IPS-18c (cell line): ENCODE measurements at regions not wholly inside any gene's neighbourhood (a gene's known extent, or its start where the extent isn't known, plus 50 kb on each side); places are given as distances from the start of the nearest gene placed in this dataset.

ENCODE experiments used
- H3K4me3 ChIP-seq: 2 replicates; pipeline ENCODE4 v1.7.0; 2013; ENCODE audit warnings: low read depth, mild to moderate bottlenecking, low read length, moderate library complexity; ENCODE audit not compliant: insufficient read depth
- H3K9me3 ChIP-seq: one replicate; pipeline ENCODE4 v1.6.1; 2013; ENCODE audit warnings: mild to moderate bottlenecking, low read length, moderate library complexity; ENCODE audit not compliant: control insufficient read depth, insufficient read depth

DNA sequence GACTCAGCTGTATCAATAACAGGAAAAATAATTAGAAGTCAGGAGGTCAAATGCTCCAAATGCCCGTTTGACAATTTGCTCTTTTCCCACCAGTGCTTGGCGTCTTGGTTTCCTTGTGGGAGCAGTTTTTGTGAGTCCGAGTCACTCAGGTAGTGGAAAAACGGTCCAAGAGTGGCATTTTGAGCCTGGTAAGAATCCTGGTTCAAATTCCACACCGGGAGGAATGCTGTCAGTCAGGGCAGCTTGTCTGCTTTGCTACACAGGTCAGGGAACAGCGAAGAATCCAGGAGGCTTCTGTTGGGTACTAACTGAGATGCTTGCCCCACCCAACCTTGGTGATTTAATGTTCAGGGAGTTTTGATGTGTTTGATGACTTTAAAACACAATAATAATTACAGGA is 209.5 kb downstream of the HERPUD2 start:
- Histone ChIP-seq H3K4me3 (no peak overlapping the region), H3K9me3 (no peaks in the 10 kb centered on the region)

DNA sequence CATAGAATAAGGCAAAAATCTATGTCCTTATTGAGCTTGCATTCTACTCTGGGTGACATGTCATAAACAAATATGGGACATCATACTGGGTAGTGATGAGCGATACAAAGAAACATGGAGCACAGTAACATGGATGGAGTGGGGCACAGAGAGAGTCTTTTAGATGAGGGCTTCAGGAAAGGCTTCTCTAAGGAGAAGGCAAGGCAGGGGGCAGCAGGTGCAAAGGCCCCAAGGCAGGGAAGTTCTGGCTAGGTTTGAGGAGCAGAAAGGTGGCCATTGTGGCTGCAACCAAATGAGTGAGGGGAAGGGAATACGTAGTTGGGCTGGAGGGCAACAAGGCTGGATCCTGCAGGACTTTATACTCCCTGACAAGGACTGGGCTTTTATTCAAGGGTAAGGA is 211.4 kb downstream of the HERPUD2 start:
- Histone ChIP-seq H3K4me3 (no peak overlapping the region), H3K9me3 (no peaks in the 10 kb centered on the region)

DNA sequence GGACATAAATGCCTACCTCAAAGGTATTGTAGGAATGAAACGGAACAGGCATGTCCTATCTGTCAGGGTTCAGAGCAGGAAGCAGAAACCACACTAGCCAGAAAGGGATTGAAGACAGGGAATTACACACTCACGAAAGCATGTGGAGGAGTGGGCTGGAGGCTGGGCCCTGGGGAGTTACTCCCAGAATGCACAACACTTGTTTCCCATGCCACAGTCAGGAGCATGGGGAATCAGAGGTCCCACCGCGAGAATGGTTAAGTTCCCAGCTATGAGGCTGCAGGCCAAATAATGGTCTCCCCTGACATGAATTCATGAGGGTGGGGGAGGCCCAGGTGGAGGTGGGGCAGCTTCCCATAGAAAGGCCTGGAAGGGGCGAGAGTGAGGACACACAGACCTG is 212.7 kb downstream of the HERPUD2 start:
- no peaks in the 10 kb centered on the region for H3K9me3 ChIP-seq
- no peak overlapping the region for H3K4me3 ChIP-seq

DNA sequence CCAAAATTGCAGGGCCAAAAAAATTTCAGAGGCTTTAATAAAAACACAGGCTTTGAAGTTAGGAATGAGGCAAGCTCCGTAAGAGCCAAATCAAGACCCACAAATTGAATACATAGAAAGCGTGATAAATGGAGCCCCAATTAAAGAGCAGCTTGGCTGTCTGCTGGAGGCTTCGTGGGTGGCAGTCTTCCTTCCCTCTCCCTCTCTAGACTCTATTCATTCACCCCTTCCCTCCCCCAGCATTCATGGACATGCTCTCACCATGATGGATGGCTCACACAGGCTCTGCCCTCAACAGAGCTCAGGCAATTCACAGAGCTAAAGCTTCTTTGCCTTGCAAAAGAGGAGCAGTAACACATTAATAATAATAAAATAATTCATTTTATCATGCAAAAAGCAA is 214.1 kb downstream of the HERPUD2 start:
- no peaks in the 10 kb centered on the region for H3K9me3 ChIP-seq
- H3K4me3 ChIP-seq, result no peak overlapping the region

DNA sequence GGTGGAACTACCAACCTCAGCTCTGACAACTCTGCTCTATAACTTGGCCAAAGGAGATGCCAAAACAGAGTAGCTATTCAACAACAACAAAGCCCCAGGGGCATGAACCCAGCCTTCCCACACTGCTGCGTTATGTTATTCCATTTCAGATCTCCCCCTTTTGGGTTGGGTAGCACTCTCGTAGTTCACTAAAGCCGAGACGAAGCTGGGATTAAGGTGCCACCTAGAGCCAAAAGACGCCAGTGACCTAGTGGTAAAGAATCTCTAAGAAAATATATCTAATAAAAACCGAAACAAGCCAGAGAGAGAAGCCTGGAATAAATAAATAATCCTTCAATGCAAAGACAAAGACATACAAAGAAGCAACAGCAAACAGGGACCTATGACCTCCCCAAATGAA is 217.3 kb downstream of the HERPUD2 start:
- Histone ChIP-seq H3K9me3 (no peaks in the 10 kb centered on the region), H3K4me3 (no peak overlapping the region)

DNA sequence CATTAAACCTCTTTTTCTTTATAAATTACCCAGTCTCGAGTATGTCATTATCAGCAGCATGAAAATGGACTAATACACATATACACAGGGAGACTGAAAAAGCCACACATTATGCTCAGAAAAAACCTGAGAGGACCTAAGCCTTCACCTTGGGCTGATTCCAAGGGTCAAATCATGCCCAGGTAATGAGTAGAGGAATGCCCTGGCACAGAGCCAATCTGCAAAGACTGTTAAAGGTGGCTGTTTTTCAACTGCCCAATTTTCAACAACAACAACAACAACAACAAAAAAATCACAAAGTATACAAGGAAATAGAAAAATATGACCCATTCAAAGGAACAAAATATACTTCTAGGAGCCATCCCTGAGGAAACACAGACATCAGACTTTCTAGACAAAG is 220.2 kb upstream of the TBX20 start:
- Histone ChIP-seq H3K4me3 (no peak overlapping the region), H3K9me3 (no peaks in the 10 kb centered on the region)

DNA sequence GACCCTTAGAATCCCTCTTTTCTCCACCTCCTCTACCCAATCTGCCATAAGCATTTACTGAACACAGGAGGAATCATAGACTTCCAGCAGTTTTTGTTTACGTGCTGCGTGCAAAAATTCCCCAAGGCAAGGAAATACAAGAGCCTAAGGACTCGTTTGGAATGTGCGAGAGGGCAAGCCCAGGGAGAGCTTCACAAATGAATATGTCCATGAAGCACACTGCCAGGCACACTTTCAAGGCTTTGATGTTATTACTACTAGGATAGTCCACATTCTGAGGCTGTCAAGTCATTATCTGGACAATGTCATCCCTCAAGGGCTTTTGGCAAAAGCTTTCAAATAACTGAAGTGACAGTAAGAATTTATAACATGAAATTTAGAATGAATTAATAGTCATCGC is 214.7 kb upstream of the TBX20 start:
- no peak overlapping the region for H3K4me3 ChIP-seq
- H3K9me3 ChIP-seq, result no peaks in the 10 kb centered on the region

DNA sequence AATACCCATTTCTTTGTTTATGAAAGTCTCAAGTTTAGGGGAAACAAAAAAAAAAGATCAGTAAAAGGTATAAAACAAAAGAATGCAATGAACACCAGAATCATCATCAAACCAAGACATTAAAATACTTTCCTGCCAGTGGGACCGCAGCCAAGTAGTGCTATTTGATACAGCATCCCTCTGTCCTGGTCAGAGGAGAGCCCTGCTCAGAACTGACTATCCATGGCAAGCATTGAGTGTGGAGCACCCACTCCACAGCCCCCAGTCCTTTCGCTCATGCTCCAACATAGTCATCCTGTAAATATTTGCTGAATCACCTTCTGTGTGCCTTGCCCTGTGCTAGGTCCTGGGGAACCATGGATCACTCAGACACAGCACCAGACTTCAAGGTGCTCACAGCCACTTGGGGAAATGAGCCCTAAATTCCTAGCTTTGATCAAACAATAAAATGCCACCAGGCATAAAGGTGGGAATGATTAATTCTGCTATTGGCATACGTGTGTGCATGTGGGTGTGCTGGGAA is 213.6 kb upstream of the TBX20 start:
- Histone ChIP-seq H3K4me3 (no peak overlapping the region), H3K9me3 (no peaks in the 10 kb centered on the region)

DNA sequence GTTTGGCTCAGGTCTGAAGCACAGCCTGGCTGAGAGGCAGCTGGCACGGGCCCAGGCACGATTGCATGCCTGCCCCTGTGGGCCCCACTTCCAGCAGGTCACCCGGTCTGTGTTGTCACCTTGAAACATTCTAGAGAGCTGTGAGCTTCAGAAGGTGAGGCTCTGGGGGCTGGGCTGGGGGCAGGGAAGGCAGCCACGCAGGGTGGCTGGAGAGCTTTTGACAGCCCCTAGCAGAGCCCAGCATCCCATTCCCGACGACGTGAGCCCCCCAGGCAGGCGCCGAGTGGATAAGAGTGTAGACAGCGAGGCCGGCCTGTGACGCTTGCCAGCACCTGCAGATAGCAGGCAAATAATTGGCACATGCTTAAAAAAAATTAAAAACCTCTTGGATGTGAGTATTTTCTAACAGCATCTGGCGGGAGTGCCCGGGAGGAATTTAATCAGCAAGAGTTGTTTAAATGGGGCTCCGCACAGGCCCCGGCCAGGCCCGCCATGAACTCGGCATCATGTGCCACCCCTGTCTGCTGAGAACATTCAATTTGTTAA is 212.0 kb upstream of the TBX20 start:
- Histone ChIP-seq H3K4me3 (no peak overlapping the region), H3K9me3 (no peaks in the 10 kb centered on the region)

DNA sequence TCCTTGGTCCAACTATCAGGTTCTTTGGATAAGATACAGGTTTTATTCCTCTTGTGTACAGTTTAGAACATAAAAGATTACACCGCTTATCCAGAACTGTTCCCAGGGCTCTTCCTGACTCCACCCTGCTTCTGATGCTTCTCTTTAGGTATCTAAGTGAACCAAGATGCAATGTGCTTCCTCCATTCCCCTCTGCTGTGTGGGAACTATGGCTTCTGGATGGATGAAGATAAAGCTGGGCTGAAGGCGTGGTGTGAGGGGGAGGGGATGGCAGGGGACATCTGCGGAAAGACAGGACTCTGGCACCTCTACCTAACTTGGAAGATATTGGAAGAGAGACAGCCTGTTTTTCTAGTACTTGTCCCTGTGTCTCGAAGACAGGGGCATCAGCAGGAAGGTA is 209.9 kb upstream of the TBX20 start:
- peaks cover 3% of the 10 kb centered on the region for H3K9me3 ChIP-seq

DNA sequence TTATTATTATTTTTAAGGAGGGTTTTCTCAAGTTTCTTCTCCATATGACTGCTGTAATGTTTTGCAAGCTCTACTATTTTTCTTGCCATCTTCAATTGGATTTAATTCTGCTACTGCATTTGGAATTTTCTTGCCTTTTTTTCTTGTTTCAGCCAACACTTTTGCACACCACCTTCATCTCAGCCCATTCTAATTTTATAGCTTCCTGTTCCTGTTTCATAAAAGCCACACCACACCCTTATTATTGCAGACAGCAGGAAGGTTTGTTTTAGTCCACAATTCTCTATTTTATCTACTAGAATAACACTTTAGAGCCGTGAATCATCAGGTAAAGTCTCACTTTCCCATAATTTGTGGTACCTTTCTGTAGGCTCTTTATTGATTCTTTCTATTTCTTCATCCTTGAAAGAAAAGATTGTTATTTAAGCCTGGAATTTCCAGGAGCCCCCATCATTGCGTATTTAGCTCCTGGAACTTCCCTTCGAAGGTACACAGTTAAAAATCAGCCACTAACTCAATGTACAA is 209.3 kb upstream of the TBX20 start:
- Histone ChIP-seq H3K4me3 (no peak overlapping the region), H3K9me3 (peaks cover 5% of the 10 kb centered on the region)

More for the DNA sequence above, 209.9 kb upstream of the TBX20 start:
- no peak overlapping the region for H3K4me3 ChIP-seq

DNA sequence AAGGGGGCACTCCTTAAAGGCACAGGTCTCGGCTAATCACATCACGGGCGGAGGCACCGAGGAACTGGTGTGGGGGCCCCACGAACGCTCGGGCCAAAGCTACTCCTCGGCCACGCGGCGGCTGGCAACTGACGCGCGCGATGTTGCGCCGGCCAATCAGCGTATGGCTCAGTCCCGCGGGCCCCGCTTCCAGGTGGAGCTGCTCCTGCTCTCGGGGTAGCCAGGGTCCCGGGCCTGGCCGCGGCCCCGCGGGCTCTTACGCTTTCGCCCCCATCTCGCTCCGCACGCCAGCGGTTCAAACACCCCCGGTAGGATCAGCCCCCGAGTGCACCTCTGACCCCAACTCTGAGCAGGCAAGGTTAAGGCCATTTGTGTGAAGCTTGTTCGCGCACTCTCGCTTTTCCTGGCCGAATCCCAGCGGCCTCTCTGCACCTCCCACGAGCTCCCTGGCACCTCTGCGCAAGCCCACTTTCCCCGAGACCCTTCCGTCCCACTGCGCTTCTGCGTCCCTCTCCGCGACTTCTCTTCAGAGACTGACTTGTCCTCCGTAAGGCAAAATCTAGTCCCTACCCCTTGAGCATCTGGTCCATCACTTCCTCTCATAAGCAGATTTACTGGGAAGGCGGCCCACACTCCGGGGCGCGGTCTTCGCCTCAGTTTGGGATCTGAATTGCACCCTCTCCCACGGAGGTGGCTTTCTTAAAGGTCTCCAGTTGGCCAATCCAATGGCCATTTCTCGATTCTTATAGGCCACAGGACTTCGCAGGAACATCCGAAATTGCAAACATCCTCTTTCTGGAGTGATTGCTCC is 200.9 kb upstream of the TBX20 start:
- H3K4me3 ChIP-seq, result no peak overlapping the region; the same call in 1 of the 2 replicates

DNA sequence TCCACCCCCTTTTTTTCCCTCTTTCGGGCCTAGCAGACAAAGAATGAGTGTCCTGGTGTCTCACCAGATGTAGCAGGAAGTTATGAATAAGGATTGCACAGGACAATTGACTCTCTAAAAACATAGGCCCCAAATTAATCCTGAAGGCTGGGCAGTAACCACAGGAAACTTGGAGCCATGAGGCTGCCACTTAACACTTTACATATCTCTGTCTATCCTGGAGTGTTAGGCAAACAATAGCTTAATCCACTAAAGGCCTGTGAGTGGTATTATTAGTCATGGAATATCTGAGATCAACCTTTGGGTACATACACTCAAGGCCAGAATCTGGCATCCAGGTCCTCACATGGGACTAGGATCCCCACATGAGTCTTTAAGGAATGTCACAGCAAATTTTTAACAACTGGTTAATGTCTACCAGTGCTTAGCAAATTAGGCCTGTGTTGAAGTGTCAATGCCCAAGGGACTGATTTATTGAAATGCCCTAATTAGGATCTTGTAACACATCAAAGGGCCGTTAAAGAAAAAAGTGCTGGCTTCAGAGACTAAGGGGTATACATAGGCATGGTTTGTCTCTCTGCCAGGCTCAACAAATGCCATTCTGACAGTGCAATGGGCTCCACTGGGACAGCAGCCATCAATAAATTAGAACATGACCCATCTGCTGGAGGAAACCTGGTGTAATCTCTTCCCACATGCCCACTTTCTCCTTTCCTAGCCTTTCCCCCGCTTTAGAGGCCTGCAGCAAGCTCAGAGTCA is 196.7 kb upstream of the TBX20 start:
- no peak overlapping the region for H3K4me3 ChIP-seq
- H3K9me3 ChIP-seq, result no peaks in the 10 kb centered on the region

More for the DNA sequence above, 200.9 kb upstream of the TBX20 start:
- H3K9me3 ChIP-seq, result peaks cover 5% of the 10 kb centered on the region

DNA sequence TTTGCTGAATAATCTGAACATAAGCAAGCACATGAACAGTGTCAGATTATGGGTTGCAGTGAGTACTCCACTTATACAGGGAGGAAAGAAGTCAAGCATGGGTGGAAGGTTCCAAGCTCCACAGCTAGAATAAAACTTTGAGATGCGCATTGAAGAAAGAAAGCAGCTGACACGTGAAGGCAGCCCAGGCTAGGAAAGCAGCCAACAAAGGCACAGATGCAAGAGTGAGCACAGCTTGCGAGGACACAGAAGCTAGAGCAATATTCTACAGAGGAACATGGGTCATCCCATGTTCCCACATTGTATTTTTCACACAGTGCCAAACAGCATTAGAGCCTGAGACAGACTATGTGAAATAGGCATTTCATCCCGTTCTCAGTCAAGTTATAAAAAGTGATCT is 194.6 kb upstream of the TBX20 start:
- H3K4me3 ChIP-seq, result no peak overlapping the region
- no peaks in the 10 kb centered on the region for H3K9me3 ChIP-seq

DNA sequence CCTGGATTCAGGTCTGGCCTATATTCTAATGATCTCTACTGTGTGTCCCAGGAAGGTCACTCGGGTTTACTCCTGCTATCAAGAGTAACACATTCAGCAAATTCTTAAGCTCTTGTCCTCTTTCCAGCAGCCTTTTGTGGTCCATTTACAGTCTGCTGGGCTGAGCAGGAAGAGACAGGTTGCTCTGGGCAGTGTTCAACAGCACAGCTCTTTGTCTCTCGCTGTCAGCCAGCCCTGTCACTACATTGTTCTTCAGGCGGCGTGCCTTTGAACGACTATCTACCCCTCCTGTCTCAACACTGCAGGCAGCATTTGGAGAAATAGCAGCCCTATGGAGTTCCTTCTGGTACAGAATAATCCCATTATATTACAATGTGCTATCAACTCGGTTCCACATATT is 192.2 kb upstream of the TBX20 start:
- H3K4me3 ChIP-seq, result no peak overlapping the region
- no peaks in the 10 kb centered on the region for H3K9me3 ChIP-seq

DNA sequence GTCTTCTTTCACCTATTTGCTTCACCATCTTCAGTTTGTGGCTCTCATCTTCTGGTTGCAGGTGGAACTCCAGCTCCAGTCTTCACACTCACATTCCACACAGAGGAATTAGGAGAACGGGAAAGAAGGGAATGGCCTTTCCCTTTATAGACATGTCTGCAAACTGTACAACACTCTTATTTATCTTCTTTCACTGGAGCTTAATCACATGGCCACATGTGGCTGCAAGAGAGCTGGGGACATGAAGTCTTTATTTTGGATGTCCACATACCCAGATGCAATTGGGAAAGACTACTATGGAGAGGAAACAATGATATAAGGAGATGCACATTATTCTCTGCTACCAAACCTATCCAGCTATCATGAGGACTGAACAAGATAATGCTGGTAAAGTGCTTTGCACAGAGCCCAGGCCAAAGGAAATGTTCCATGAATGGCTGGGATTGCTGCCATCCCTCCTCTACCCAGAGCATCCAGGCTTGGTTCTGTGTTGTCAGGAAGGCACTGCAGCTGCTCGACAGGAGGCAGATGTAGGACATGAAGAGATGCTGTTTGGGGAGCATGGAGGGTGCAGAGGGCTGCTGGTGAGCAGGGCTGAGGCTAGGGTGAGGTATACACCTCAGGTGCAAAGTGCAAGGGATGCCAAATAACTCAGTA is 183.8 kb upstream of the TBX20 start:
- no peaks in the 10 kb centered on the region for H3K9me3 ChIP-seq
- H3K4me3 ChIP-seq, result no peak overlapping the region

DNA sequence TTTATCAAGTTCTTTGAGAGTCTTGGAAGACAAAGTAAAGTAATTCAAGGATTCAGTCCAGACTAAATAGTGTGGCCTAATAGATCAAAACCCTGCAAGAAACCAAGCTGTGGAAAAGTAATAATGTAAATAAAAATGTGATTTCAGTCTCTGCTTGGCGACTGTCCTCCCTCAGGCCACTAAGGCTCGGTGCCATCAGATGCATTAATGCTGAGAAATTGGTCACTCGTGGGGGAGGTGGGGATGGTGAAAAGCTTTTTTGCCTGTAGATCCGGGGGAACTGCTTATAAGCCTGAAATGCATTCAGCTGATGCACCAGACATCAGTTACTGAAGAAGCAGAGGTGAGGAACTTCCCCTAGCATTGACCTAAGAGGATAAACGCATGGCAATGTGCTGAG is 182.6 kb upstream of the TBX20 start:
- no peaks in the 10 kb centered on the region for H3K9me3 ChIP-seq
- H3K4me3 ChIP-seq, result no peak overlapping the region
